ENCODE measurements at regions not wholly inside any gene's neighbourhood (a gene's known extent, or its start where the extent isn't known, plus 50 kb on each side); places are given as distances from the start of the nearest gene placed in this dataset.

DNA sequence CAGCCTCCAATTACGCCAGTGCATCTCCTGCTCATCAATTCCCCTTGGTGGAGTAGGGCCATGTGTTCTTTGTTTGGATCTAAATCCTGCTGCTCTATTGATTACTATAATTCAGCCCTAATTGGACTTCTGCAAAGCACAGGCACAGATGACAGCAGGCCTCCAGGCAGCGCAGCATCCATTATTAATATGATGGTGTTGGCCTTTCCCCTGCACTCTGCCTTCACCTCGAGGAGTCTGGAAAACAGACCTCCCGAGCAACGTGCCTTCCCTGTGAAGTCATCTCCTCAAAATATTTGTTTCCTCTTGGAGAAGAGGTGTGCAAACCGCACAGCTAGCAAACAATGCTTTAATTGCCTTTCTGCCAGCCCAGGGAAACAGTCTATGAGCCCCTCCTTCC is 92.5 kb downstream of the UQCRFS1 start:
- TF ChIP-seq, protein P1, sequence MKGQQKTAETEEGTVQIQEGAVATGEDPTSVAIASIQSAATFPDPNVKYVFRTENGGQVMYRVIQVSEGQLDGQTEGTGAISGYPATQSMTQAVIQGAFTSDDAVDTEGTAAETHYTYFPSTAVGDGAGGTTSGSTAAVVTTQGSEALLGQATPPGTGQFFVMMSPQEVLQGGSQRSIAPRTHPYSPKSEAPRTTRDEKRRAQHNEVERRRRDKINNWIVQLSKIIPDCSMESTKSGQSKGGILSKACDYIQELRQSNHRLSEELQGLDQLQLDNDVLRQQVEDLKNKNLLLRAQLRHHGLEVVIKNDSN (CRISPR knock-in tag; IDR thresholded peaks at IDR 0.05) = no peak
- TF ChIP-seq CREB1 (CRISPR knock-in tag; IDR thresholded peaks at IDR 0.05) = no peak
- TF ChIP-seq, protein P2, sequence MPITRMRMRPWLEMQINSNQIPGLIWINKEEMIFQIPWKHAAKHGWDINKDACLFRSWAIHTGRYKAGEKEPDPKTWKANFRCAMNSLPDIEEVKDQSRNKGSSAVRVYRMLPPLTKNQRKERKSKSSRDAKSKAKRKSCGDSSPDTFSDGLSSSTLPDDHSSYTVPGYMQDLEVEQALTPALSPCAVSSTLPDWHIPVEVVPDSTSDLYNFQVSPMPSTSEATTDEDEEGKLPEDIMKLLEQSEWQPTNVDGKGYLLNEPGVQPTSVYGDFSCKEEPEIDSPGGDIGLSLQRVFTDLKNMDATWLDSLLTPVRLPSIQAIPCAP (CRISPR knock-in tag; IDR thresholded peaks at IDR 0.05) = no peak
- TF ChIP-seq ESRRA (CRISPR knock-in tag; IDR thresholded peaks at IDR 0.05; ENCODE audit: borderline replicate concordance) = no peak
- no peak for TF ChIP-seq GABPB1 (CRISPR knock-in tag; IDR thresholded peaks at IDR 0.05)
- TF ChIP-seq, protein P3, sequence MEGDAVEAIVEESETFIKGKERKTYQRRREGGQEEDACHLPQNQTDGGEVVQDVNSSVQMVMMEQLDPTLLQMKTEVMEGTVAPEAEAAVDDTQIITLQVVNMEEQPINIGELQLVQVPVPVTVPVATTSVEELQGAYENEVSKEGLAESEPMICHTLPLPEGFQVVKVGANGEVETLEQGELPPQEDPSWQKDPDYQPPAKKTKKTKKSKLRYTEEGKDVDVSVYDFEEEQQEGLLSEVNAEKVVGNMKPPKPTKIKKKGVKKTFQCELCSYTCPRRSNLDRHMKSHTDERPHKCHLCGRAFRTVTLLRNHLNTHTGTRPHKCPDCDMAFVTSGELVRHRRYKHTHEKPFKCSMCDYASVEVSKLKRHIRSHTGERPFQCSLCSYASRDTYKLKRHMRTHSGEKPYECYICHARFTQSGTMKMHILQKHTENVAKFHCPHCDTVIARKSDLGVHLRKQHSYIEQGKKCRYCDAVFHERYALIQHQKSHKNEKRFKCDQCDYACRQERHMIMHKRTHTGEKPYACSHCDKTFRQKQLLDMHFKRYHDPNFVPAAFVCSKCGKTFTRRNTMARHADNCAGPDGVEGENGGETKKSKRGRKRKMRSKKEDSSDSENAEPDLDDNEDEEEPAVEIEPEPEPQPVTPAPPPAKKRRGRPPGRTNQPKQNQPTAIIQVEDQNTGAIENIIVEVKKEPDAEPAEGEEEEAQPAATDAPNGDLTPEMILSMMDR (IDR thresholded peaks at IDR 0.05) = no peak
- TF ChIP-seq JUN (CRISPR knock-in tag; IDR thresholded peaks at IDR 0.05) = no peak
- no peak for TF ChIP-seq ZNF671 (CRISPR knock-in tag; IDR thresholded peaks at IDR 0.05)
- no peak for TF ChIP-seq SP1 (CRISPR knock-in tag; conservative IDR thresholded peaks at IDR 0.05)
- TF ChIP-seq, protein P4, sequence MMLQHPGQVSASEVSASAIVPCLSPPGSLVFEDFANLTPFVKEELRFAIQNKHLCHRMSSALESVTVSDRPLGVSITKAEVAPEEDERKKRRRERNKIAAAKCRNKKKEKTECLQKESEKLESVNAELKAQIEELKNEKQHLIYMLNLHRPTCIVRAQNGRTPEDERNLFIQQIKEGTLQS (CRISPR knock-in tag; conservative IDR thresholded peaks at IDR 0.05) = no peak
- TF ChIP-seq NR3C1 (CRISPR knock-in tag; conservative IDR thresholded peaks at IDR 0.05; ENCODE audit: low read depth) = no peak
- no peak for TF ChIP-seq TEAD1 (CRISPR knock-in tag; IDR thresholded peaks at IDR 0.05)
- no peak for TF ChIP-seq NR2C2 (CRISPR knock-in tag; IDR thresholded peaks at IDR 0.05)
- TF ChIP-seq, protein P5, sequence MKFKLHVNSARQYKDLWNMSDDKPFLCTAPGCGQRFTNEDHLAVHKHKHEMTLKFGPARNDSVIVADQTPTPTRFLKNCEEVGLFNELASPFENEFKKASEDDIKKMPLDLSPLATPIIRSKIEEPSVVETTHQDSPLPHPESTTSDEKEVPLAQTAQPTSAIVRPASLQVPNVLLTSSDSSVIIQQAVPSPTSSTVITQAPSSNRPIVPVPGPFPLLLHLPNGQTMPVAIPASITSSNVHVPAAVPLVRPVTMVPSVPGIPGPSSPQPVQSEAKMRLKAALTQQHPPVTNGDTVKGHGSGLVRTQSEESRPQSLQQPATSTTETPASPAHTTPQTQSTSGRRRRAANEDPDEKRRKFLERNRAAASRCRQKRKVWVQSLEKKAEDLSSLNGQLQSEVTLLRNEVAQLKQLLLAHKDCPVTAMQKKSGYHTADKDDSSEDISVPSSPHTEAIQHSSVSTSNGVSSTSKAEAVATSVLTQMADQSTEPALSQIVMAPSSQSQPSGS (CRISPR knock-in tag; IDR thresholded peaks at IDR 0.05; ENCODE audit: borderline replicate concordance, low read depth) = no peak

Data from WTC11 (cell line).